WI38 (cell line): ENCODE measurements at regions not wholly inside any gene's neighbourhood (a gene's known extent, or its start where the extent isn't known, plus 50 kb on each side); places are given as distances from the start of the nearest gene placed in this dataset.
A peak's percentile ranks its signal among the peaks of the same experiment; 100 is the strongest.

Source experiments
- H3K4me3 ChIP-seq: 2 replicates; pipeline ENCODE4 v1.5.1; 2011; ENCODE audit warnings: low read depth, mild to moderate bottlenecking, control low read depth, low read length
- CTCF ChIP-seq: IDR thresholded peaks from 2 replicates; pipeline ENCODE4 v1.5.1; 2012; ENCODE audit warnings: low read depth, mild to moderate bottlenecking, control low read depth, low read length

- no peak for TF ChIP-seq CTCF
- H3K4me3 ChIP-seq: no peak overlapping the region
Observed at GRCh38 chr5:79868163-79868670, 122.8 kb downstream of the MTX3 start.

GRCh38 chr5:79865579-79865978, 125.5 kb downstream of the MTX3 start:
- no peak overlapping the region for H3K4me3 ChIP-seq
- TF ChIP-seq CTCF: no peak

- no peak for TF ChIP-seq CTCF
- H3K4me3 ChIP-seq: no peak overlapping the region
Observed at GRCh38 chr5:79864364-79864763, 126.7 kb downstream of the MTX3 start.

- TF ChIP-seq CTCF: no peak
Observed at GRCh38 chr5:79859588-79859987, 131.5 kb downstream of the MTX3 start.

GRCh38 chr5:79858410-79858723, 132.7 kb downstream of the MTX3 start:
- no peak for TF ChIP-seq CTCF
- no peak overlapping the region for H3K4me3 ChIP-seq

More at GRCh38 chr5:79859588-79859987, 131.5 kb downstream of the MTX3 start:
- H3K4me3 ChIP-seq: no peak overlapping the region

- H3K4me3 ChIP-seq: no peak overlapping the region
Observed at GRCh38 chr5:79857714-79858409, 133.2 kb downstream of the MTX3 start.

More at GRCh38 chr5:79857714-79858409, 133.2 kb downstream of the MTX3 start:
- peak; percentile 96 for TF ChIP-seq CTCF
